ENCODE measurements at regions not wholly inside any gene's neighbourhood (a gene's known extent, or its start where the extent isn't known, plus 50 kb on each side); places are given as distances from the start of the nearest gene placed in this dataset.

GRCh38 chr10:123266971-123267370, 112.8 kb downstream of the BUB3 start:
- Histone ChIP-seq H3K27ac (ENCODE audit: extremely low read length, insufficient read depth, low read length) (no peak overlapping the region), H3K9me3 (ENCODE audit: low read length) (no peaks in the 10 kb centered on the region), H3K4me1 (ENCODE audit: insufficient read depth, low read length) (peaks cover 7% of the 10 kb centered on the region; the same call in 1 of the 2 replicates), H3K36me3 (replicated peaks in 1 of 2; ENCODE audit: control insufficient read depth in 1 of 2, insufficient read depth in 2 of 2, low read length in 2 of 2) (no peaks in the 10 kb centered on the region), H3K79me2 (ENCODE audit: insufficient read depth, low read length) (no peaks in the 10 kb centered on the region), H3K27me3 (ENCODE audit: control insufficient read depth in 1 of 2, insufficient read depth in 2 of 2, low read length in 2 of 2) (0 out of 5 replicates have a peak, but pooled peaks cover 0 to 4% of the 10 kb centered on the region in 2 experiments), H3K9ac (ENCODE audit: insufficient read depth, low read depth, low read length) (no peak overlapping the region), H4K20me1 (ENCODE audit: insufficient read depth, low read length) (no peaks in the 10 kb centered on the region), H2AFZ (ENCODE audit: low read length) (no peak overlapping the region), H3K4me2 (ENCODE audit: low read depth, low read length) (no peak overlapping the region), H3K4me3 (replicated peaks in 1 of 3; ENCODE audit: insufficient read depth in 1 of 3, low read depth in 2 of 3, low read length in 3 of 3) (no peak overlapping the region)
- TF ChIP-seq RFXAP (CRISPR knock-in tag; IDR thresholded peaks at IDR 0.05; ENCODE audit: borderline replicate concordance) (no peak), DPF2 (CRISPR knock-in tag; IDR thresholded peaks at IDR 0.05; ENCODE audit: borderline replicate concordance, low read depth) (no peak), SALL1 (CRISPR knock-in tag; IDR thresholded peaks at IDR 0.05) (no peak), CBX5 (CRISPR knock-in tag; IDR thresholded peaks at IDR 0.05; ENCODE audit: borderline replicate concordance) (no peak), TCF7L2 (IDR thresholded peaks at IDR 0.05; ENCODE audit: low read depth, low read length) (no peak), ZSCAN29 (CRISPR knock-in tag; conservative IDR thresholded peaks at IDR 0.05) (no peak), MATR3 (CRISPR knock-in tag; IDR thresholded peaks at IDR 0.05) (no peak), STAT5B (CRISPR knock-in tag; IDR thresholded peaks at IDR 0.05) (no peak), BORCS8-MEF2B (CRISPR knock-in tag; IDR thresholded peaks at IDR 0.05) (no peak), TGIF2 (CRISPR knock-in tag; IDR thresholded peaks at IDR 0.05) (no peak), ZNF713 (CRISPR knock-in tag; IDR thresholded peaks at IDR 0.05) (no peak), SAFB2 (CRISPR knock-in tag; IDR thresholded peaks at IDR 0.05; ENCODE audit: borderline replicate concordance, low read depth) (no peak), SIX4 (CRISPR knock-in tag; IDR thresholded peaks at IDR 0.05) (no peak)
- TF ChIP-seq, protein P1, sequence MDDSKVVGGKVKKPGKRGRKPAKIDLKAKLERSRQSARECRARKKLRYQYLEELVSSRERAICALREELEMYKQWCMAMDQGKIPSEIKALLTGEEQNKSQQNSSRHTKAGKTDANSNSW (CRISPR knock-in tag; IDR thresholded peaks at IDR 0.05; ENCODE audit: borderline replicate concordance), result no peak
- POLR2A ChIA-PET, result no interaction called here
- no peak for ATAC-seq
- no peak for DNase-seq (ENCODE audit: low spot score)
- in situ Hi-C loops (cut with HindIII; ENCODE audit: extremely low pct_ligation_motif_present, low pct_unique_long_range_greater_than_20kb), result no loop called here
- no TSS peak for BruUV-seq (replicated peaks)
- intact Hi-C loops (cut with micrococcal nuclease; ENCODE audit: unreplicated experiment), result loop anchor here (5.0 kb wide), 1 partner anchor 130 kb away; the partner anchor contains the start of gene HMX3
- CTCF ChIA-PET (ENCODE audit: low intra/inter-chr PET ratio, low total read pairs), result no interaction called here
- WGBS (ENCODE audit: low lambda C conversion rate), result 100% methylated on average over 1 of the region's 1 CpG
- FAIRE-seq, result no peak

Data from HepG2 (cell line).